Gastroesophageal sphincter (tissue), 3 donors: ENCODE measurements at regions not wholly inside any gene's neighbourhood (a gene's known extent, or its start where the extent isn't known, plus 50 kb on each side); places are given as distances from the start of the nearest gene placed in this dataset.

Source experiments
- CTCF ChIP-seq, 4 experiments: fragments of 200-600 bp in 2 of 4; fragments of 450-650 bp in 2 of 4; sonication (generic) in 1 of 4; IDR thresholded peaks; one replicate each; pipeline ENCODE4 v1.5.1; 2017 to 2019; ENCODE audit warnings: antibody characterized with exemption in 4 of 4, mild to moderate bottlenecking in 2 of 4, moderate library complexity in 2 of 4
- EP300 ChIP-seq: sonication (generic); formaldehyde crosslinking; IDR thresholded peaks from one replicate; pipeline ENCODE4 v1.6.1; 2017; ENCODE audit warnings: antibody characterized with exemption, mild to moderate bottlenecking
- POLR2A ChIP-seq, 2 donors: fragments of 450-650 bp; IDR thresholded peaks; one replicate each; pipeline ENCODE4 v1.6.1; 2017; ENCODE audit warnings: antibody characterized with exemption in 2 of 2, mild to moderate bottlenecking in 2 of 2, moderate library complexity in 1 of 2

GRCh38 chr10:90447831-90448230 lies 410.0 kb downstream of the HTR7 start:
- TF ChIP-seq EP300 (no peak), CTCF (IDR thresholded peaks at IDR 0.05) (no peak), POLR2A (IDR thresholded peaks at IDR 0.05) (no peak)
